ENCODE measurements at regions not wholly inside any gene's neighbourhood (a gene's known extent, or its start where the extent isn't known, plus 50 kb on each side); places are given as distances from the start of the nearest gene placed in this dataset.
A peak's percentile ranks its signal among the peaks of the same experiment; 100 is the strongest.

GRCh38 chr2:150784389-150784788 is 296.9 kb upstream of the RND3 start:
- Histone ChIP-seq H4K20me1 (replicated peaks; ENCODE audit: insufficient read depth) (no peaks in the 10 kb centered on the region), H3K27me3 (ENCODE audit: insufficient read depth) (no peaks in the 10 kb centered on the region), H3K9me2 (ENCODE audit: insufficient read depth) (no peaks in the 10 kb centered on the region), H3K27ac (ENCODE audit: low read depth) (no peak overlapping the region), H3K4me3 (no peak overlapping the region), H3K79me2 (replicated peaks; ENCODE audit: insufficient read depth) (no peaks in the 10 kb centered on the region), H3F3A (replicated peaks; ENCODE audit: low read depth) (no peaks in the 10 kb centered on the region), H3K36me3 (ENCODE audit: insufficient read depth) (no peaks in the 10 kb centered on the region), H3K4me2 (no peak overlapping the region), H2AFZ (peak overlapping the region; percentile 85), H3K4me1 (ENCODE audit: insufficient read depth) (0 out of 2 replicates have a peak, but pooled peaks cover 3% of the 10 kb centered on the region)
- Mint-ChIP-seq H3K27me3 (ENCODE audit: insufficient read depth, low read depth, poor library complexity) (peaks cover 2% of the 10 kb centered on the region), H3K9me3 (no peaks in the 10 kb centered on the region), H3K27ac (no peak overlapping the region), H3K36me3 (ENCODE audit: low read depth) (no peaks in the 10 kb centered on the region), H3K4me3 (no peak overlapping the region), H3K4me1 (peaks cover 10% of the 10 kb centered on the region)
- no peak for DNase-seq (ENCODE audit: low spot score)
- no peak for TF ChIP-seq EZH2 (IDR thresholded peaks at IDR 0.05; ENCODE audit: low read depth, unreplicated experiment)
- TF ChIP-seq POLR2AphosphoS5 (IDR thresholded peaks at IDR 0.05; ENCODE audit: low read depth), result no peak
- TF ChIP-seq STAT1 (IDR thresholded peaks at IDR 0.05; ENCODE audit: unreplicated experiment), result no peak
- no peak for TF ChIP-seq CREB1 (CRISPR knock-in tag; IDR thresholded peaks at IDR 0.05; ENCODE audit: low read depth)
- no peak for TF ChIP-seq ZNF331 (CRISPR knock-in tag; IDR thresholded peaks at IDR 0.05; ENCODE audit: low read depth)
- TF ChIP-seq JUNB (IDR thresholded peaks at IDR 0.05; ENCODE audit: unreplicated experiment), result no peak
- no peak for ATAC-seq

- no peaks in the 10 kb centered on the region for H4K20me1 ChIP-seq (replicated peaks; ENCODE audit: insufficient read depth)
- H3K27me3 ChIP-seq (ENCODE audit: insufficient read depth), result no peaks in the 10 kb centered on the region
- H2AFZ ChIP-seq, result no peak overlapping the region; the same call in 1 of the 2 replicates
- H3K27ac ChIP-seq (ENCODE audit: low read depth), result no peak overlapping the region
- no peaks in the 10 kb centered on the region for H3K79me2 ChIP-seq (replicated peaks; ENCODE audit: insufficient read depth)
- H3K4me3 ChIP-seq, result no peak overlapping the region
- H3K36me3 ChIP-seq (ENCODE audit: insufficient read depth), result no peaks in the 10 kb centered on the region
- no peaks in the 10 kb centered on the region for H3K36me3 Mint-ChIP-seq (ENCODE audit: low read depth)
- no peak overlapping the region for H3K4me2 ChIP-seq
- H3K27ac Mint-ChIP-seq, result no peak overlapping the region
- DNase-seq (ENCODE audit: low spot score) (no peak), ATAC-seq (no peak)
- H3K9me3 Mint-ChIP-seq, result no peaks in the 10 kb centered on the region
- H3K27me3 Mint-ChIP-seq (ENCODE audit: insufficient read depth, low read depth, poor library complexity), result peaks cover 2% of the 10 kb centered on the region
- no peak overlapping the region for H3K4me3 Mint-ChIP-seq
- no peaks in the 10 kb centered on the region for H3K9me2 ChIP-seq (ENCODE audit: insufficient read depth)
- H3K4me1 Mint-ChIP-seq, result peaks cover 13% of the 10 kb centered on the region
- H3F3A ChIP-seq (replicated peaks; ENCODE audit: low read depth), result no peaks in the 10 kb centered on the region
- H3K4me1 ChIP-seq (ENCODE audit: insufficient read depth), result peaks cover 4% of the 10 kb centered on the region; the same call in 1 of the 2 replicates
- TF ChIP-seq ETS1 (IDR thresholded peaks at IDR 0.05), result no peak
- TF ChIP-seq CTCF (conservative IDR thresholded peaks at IDR 0.05; ENCODE audit: low read depth in 2 of 2), result no peak
- no peak for TF ChIP-seq POLR2AphosphoS5 (IDR thresholded peaks at IDR 0.05; ENCODE audit: low read depth)
- no peak for TF ChIP-seq EZH2 (IDR thresholded peaks at IDR 0.05; ENCODE audit: low read depth, unreplicated experiment)
- no peak for TF ChIP-seq NANOG (IDR thresholded peaks at IDR 0.05; ENCODE audit: borderline replicate concordance)
- no peak for TF ChIP-seq ZNF462 (CRISPR knock-in tag; IDR thresholded peaks at IDR 0.05)
- no peak for TF ChIP-seq STAT1 (IDR thresholded peaks at IDR 0.05; ENCODE audit: unreplicated experiment)
- TF ChIP-seq CREB1 (CRISPR knock-in tag; IDR thresholded peaks at IDR 0.05; ENCODE audit: low read depth), result no peak
- no peak for TF ChIP-seq EZH2phosphoT487 (IDR thresholded peaks at IDR 0.05; ENCODE audit: unreplicated experiment)
- TF ChIP-seq ZNF114 (CRISPR knock-in tag; IDR thresholded peaks at IDR 0.05), result no peak
- no peak for TF ChIP-seq JUNB (IDR thresholded peaks at IDR 0.05; ENCODE audit: unreplicated experiment)
Measured at GRCh38 chr2:150783896-150784295, 296.4 kb upstream of the RND3 start.

Measured in GM23338 (cell line).